Lung (tissue), 11 donors: ENCODE measurements at regions not wholly inside any gene's neighbourhood (a gene's known extent, or its start where the extent isn't known, plus 50 kb on each side); places are given as distances from the start of the nearest gene placed in this dataset.
A peak's percentile ranks its signal among the peaks of the same experiment; 100 is the strongest.

ENCODE experiments used
- ATAC-seq: fragments of 200-7000 bp; cut with Tn5 transposase; one replicate; pipeline ENCODE4 v1.9.1; 2020; ENCODE audit warnings: moderate number of reproducible peaks; ENCODE audit not compliant: insufficient read depth, low FRiP score
- DNase-seq, 3 donors: peaks; one replicate each; pipeline ENCODE4 v3.0.0-alpha.2; 2013 to 2017
- H3K27ac ChIP-seq, 2 donors: one replicate each; pipeline ENCODE4 v1.5.1; 2013; ENCODE audit warnings: mild to moderate bottlenecking in 2 of 2, moderate library complexity in 2 of 2, control low read depth in 1 of 2, inconsistent platforms in 1 of 2, low read depth in 1 of 2, low read length in 1 of 2
- H3K27me3 ChIP-seq, 3 donors: one replicate each; pipeline ENCODE4 v1.5.1; 2013; ENCODE audit warnings: low read length in 2 of 3; ENCODE audit not compliant: control insufficient read depth in 3 of 3, insufficient read depth in 3 of 3
- H3K36me3 ChIP-seq, 4 donors: one replicate each; pipeline ENCODE4 v1.5.1; 2013; ENCODE audit warnings: low read length in 4 of 4, mild to moderate bottlenecking in 1 of 4, moderate library complexity in 1 of 4; ENCODE audit not compliant: control insufficient read depth in 4 of 4, insufficient read depth in 4 of 4
- H3K4me1 ChIP-seq, 5 donors: one replicate each; pipeline ENCODE4 v1.5.1; 2013; ENCODE audit warnings: low read length in 5 of 5, mild to moderate bottlenecking in 2 of 5, moderate library complexity in 1 of 5; ENCODE audit not compliant: control insufficient read depth in 5 of 5, insufficient read depth in 5 of 5
- H3K4me3 ChIP-seq: one replicate; pipeline ENCODE4 v1.5.1; 2013; ENCODE audit warnings: mild to moderate bottlenecking, control low read depth, moderate library complexity
- H3K9ac ChIP-seq, 2 donors: one replicate each; pipeline ENCODE4 v1.5.1; 2013; ENCODE audit warnings: low read length in 2 of 2, control low read depth in 1 of 2; ENCODE audit not compliant: insufficient read depth in 1 of 2
- H3K9me3 ChIP-seq, 4 donors: one replicate each; pipeline ENCODE4 v1.5.1; 2013; ENCODE audit warnings: low read length in 3 of 4, mild to moderate bottlenecking in 1 of 4, moderate library complexity in 1 of 4; ENCODE audit not compliant: control insufficient read depth in 4 of 4, insufficient read depth in 3 of 4
- WGBS, 2 donors: extraction: QIAGEN DNeasy Blood & Tissue Kit; methylation state at CpG; one replicate each; pipeline ENCODE4 v1.1.7; 2013; 5-methylcytosine and 5-hydroxymethylcytosine counted together
- TF ChIP-seq, protein P1 (sequence below): IDR thresholded peaks from 2 replicates; pipeline ENCODE4 v1.5.1; 2012; ENCODE audit warnings: mild to moderate bottlenecking; ENCODE audit errors: control extremely low read depth, extremely low read depth
- donor health status: control.
- donor health status: control.
- donor health status: Bipolar disorder and iron deficiency.
- donor health status: healthy.
- donor health status: DM: yes; HTN: yes; CAD: no.

DNA sequence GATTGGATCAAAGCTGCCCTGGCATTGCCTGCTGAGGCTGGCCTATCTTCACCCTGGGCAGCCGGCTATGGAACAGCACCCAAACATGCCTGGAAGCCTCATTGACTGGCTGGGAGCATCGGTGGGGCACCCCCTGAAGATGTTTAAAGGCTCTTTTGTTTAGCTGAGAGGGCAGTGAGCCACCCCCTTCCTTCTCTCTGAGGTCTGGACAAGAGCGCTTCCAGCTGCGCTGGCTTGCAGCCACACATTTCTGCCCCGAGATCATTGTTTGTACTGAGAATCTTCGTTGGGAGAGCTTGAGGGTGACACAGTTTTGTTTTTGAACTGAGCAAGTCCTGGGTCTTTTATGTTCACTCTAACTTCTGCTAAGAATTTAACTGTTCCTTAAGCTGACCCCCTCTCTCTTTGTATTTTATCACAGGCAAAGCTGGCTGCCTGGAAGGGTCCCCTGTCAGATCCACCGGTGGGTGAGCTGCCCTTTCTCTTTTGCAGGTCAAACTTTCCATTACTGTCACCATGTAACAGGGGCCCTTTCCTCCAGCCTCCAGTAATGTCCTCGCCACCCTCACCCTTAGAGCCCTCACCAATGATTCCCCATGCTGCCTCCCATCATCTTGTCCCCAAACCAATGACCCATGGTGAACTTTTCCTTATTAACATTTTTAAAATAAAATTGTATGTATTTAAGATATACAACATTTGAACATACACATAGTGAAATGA is 212.2 kb downstream of the KIF26A start:
- Histone ChIP-seq H3K9ac (peak overlapping the region in 1 of 2 donors; percentile 49), H3K27me3 (no peaks in the 10 kb centered on the region), H3K4me1 (peaks cover 0 to 34% (median 10%) of the 10 kb centered on the region in 5 donors), H3K36me3 (no peaks in the 10 kb centered on the region), H3K27ac (no peak overlapping the region), H3K4me3 (no peak overlapping the region), H3K9me3 (peaks cover 0 to 17% (median 0%) of the 10 kb centered on the region in 4 donors)
- WGBS, 2 donors, result 39 to 68% methylated on average over 8 of the region's 8 CpGs
- DNase-seq, result peak; percentile 93 to 97 (median 97)
- TF ChIP-seq, protein P1, sequence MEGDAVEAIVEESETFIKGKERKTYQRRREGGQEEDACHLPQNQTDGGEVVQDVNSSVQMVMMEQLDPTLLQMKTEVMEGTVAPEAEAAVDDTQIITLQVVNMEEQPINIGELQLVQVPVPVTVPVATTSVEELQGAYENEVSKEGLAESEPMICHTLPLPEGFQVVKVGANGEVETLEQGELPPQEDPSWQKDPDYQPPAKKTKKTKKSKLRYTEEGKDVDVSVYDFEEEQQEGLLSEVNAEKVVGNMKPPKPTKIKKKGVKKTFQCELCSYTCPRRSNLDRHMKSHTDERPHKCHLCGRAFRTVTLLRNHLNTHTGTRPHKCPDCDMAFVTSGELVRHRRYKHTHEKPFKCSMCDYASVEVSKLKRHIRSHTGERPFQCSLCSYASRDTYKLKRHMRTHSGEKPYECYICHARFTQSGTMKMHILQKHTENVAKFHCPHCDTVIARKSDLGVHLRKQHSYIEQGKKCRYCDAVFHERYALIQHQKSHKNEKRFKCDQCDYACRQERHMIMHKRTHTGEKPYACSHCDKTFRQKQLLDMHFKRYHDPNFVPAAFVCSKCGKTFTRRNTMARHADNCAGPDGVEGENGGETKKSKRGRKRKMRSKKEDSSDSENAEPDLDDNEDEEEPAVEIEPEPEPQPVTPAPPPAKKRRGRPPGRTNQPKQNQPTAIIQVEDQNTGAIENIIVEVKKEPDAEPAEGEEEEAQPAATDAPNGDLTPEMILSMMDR, result no peak
- ATAC-seq, result no peak

DNA sequence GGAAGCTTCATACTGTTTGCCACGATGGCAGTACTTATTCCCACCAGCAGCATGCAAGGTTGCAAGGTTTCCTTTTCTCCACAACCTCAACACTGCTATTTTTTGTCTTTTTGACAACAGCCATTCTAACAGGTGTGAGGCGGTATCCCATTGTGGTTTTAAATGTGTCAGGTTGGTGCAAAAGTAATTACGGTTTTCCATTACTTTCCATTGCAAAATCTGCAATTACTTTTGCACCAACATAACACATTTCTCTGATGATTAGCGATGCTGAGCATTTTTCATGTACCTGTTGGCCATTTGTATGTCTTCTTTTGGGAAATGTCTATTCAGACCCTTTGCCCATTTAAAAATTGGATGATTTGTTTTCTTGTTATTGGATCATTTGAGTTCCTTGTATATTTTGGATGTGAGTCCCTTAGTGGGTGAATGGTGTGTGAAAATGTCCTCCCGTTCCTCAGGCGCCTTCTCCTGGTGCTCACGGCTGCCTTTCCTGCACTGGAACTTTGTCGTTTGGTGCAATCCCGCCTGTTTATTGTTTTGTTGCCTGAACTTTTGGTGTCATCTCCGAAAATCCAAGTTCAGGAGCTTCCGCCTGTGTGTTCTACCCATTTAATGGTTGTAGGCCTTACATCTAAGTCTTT is 213.6 kb downstream of the KIF26A start:
- no peaks in the 10 kb centered on the region for H3K36me3 ChIP-seq
- TF ChIP-seq, protein P1, result no peak
- H3K4me3 ChIP-seq, result no peak overlapping the region
- ATAC-seq, result no peak
- H3K4me1 ChIP-seq, result peaks cover 0 to 38% (median 11%) of the 10 kb centered on the region in 5 donors
- DNase-seq, result no peak
- no peak overlapping the region for H3K27ac ChIP-seq
- no peaks in the 10 kb centered on the region for H3K27me3 ChIP-seq
- peaks cover 0 to 22% (median 0%) of the 10 kb centered on the region in 4 donors for H3K9me3 ChIP-seq
- 91 to 92% methylated on average over 11 of the region's 11 CpGs for WGBS, 2 donors
- H3K9ac ChIP-seq, result no peak overlapping the region

GRCh38 chr14:104352493-104353220 is 214.3 kb downstream of the KIF26A start:
- H3K36me3 ChIP-seq, result no peaks in the 10 kb centered on the region
- no peak overlapping the region for H3K27ac ChIP-seq
- TF ChIP-seq, protein P1, result no peak
- no peak overlapping the region for H3K4me3 ChIP-seq
- peaks cover 0 to 38% (median 11%) of the 10 kb centered on the region in 5 donors for H3K4me1 ChIP-seq
- peak in 1 of 3 donors; percentile 7 for DNase-seq
- no peak for ATAC-seq
- H3K27me3 ChIP-seq, result no peaks in the 10 kb centered on the region
- peaks cover 0 to 25% (median 0%) of the 10 kb centered on the region in 4 donors for H3K9me3 ChIP-seq
- H3K9ac ChIP-seq, result no peak overlapping the region
- WGBS, 2 donors, result 89 to 95% methylated on average over 13 of the region's 13 CpGs
